ENCODE measurements at regions not wholly inside any gene's neighbourhood (a gene's known extent, or its start where the extent isn't known, plus 50 kb on each side); places are given as distances from the start of the nearest gene placed in this dataset.

GRCh38 chr11:119794756-119795155 is 65.8 kb upstream of the NECTIN1 start:
- Histone ChIP-seq H2BK12ac (ENCODE audit: insufficient read length, low read depth, low read length) (no peak overlapping the region), H2AFZ (ENCODE audit: low read length) (no peak overlapping the region), H2AK5ac (ENCODE audit: insufficient read length, low read length) (no peak overlapping the region), H3K9me3 (ENCODE audit: control insufficient read depth, low read depth, low read length) (no peaks in the 10 kb centered on the region), H2BK15ac (ENCODE audit: low read depth, low read length) (no peak overlapping the region), H3K18ac (ENCODE audit: insufficient read length, low read depth, low read length) (no peak overlapping the region), H3K79me2 (ENCODE audit: insufficient read depth, low read length) (no peaks in the 10 kb centered on the region), H2BK20ac (ENCODE audit: low read depth, low read length, poor library complexity, severe bottlenecking) (no peak overlapping the region), H3K79me1 (ENCODE audit: insufficient read depth, low read depth, low read length, poor library complexity, severe bottlenecking) (no peaks in the 10 kb centered on the region), H3K23ac (ENCODE audit: insufficient read length, low read depth, low read length) (no peak overlapping the region), H3K4me2 (ENCODE audit: insufficient read depth, insufficient read length, low read length) (no peak overlapping the region), H4K20me1 (ENCODE audit: control insufficient read depth, insufficient read depth, insufficient read length) (no peaks in the 10 kb centered on the region), H4K91ac (ENCODE audit: insufficient read length, low read depth, low read length) (no peak overlapping the region), H2BK120ac (ENCODE audit: low read depth, low read length, poor library complexity, severe bottlenecking) (no peak overlapping the region), H4K5ac (ENCODE audit: insufficient read length, low read depth, low read length) (no peak overlapping the region), H4K8ac (replicated peaks; ENCODE audit: insufficient read length, low read depth, low read length) (no peak overlapping the region), H3K27ac (ENCODE audit: insufficient read length, low read depth, low read length) (no peak overlapping the region), H3K4ac (ENCODE audit: low read depth, low read length) (no peak overlapping the region), H3T11ph (ENCODE audit: low read length) (no peak overlapping the region), H3K56ac (ENCODE audit: insufficient read length, low read depth, low read length) (no peak overlapping the region), H3K23me2 (ENCODE audit: insufficient read length, low read depth, low read length, poor library complexity, severe bottlenecking) (no peaks in the 10 kb centered on the region), H3K14ac (ENCODE audit: insufficient read depth, low read length) (no peak overlapping the region), H2BK5ac (ENCODE audit: insufficient read length, low read length) (no peak overlapping the region), H3K9ac (ENCODE audit: extremely low read depth, insufficient read length, low read length) (no peak overlapping the region), H3K27me3 (ENCODE audit: insufficient read depth, low read length) (peaks cover 5% of the 10 kb centered on the region; the same call in 1 of the 2 replicates), H3K4me1 (ENCODE audit: insufficient read depth, low read length) (peaks cover 8% of the 10 kb centered on the region; the same call in 1 of the 2 replicates)
- no CpG with 5 or more reads among the region's 4 CpGs for WGBS (ENCODE audit: extremely low coverage, insufficient read length, low lambda C conversion rate)
- Mint-ChIP-seq H3K36me3 (ENCODE audit: insufficient read depth in 1 of 3, low read depth in 3 of 3) (no peaks in the 10 kb centered on the region), H3K27me3 (ENCODE audit: low read depth) (peaks cover 94% of the 10 kb centered on the region), H3K4me3 (no peak overlapping the region), H3K4me1 (peaks cover 81% of the 10 kb centered on the region in 2 experiments), H3K27ac (no peak overlapping the region), H3K9me3 (no peaks in the 10 kb centered on the region; a peak in 1 of 5 replicates)
- TF ChIP-seq CTCF (conservative IDR thresholded peaks at IDR 0.05), result no peak
- DNase-seq, result no peak
